Activated CD8-positive, alpha-beta memory T cell treated with anti-CD3 and anti-CD28 coated beads, Interleukin-2, amount 50 U/mL, for 4 hours (primary cell): ENCODE measurements at regions not wholly inside any gene's neighbourhood (a gene's known extent, or its start where the extent isn't known, plus 50 kb on each side); places are given as distances from the start of the nearest gene placed in this dataset.

Source experiments
- DNase-seq: peaks from one replicate; pipeline ENCODE4 v3.0.0-alpha.2; 2020

GRCh38 chr18:38963943-38964660 is 1398.5 kb upstream of the CELF4 start:
- DNase-seq: no peak

- no peak for DNase-seq
Observed at GRCh38 chr18:38961880-38962279, 1396.3 kb upstream of the CELF4 start.

- no peak for DNase-seq
Observed at GRCh38 chr18:38957736-38958135, 1392.1 kb upstream of the CELF4 start.

DNA sequence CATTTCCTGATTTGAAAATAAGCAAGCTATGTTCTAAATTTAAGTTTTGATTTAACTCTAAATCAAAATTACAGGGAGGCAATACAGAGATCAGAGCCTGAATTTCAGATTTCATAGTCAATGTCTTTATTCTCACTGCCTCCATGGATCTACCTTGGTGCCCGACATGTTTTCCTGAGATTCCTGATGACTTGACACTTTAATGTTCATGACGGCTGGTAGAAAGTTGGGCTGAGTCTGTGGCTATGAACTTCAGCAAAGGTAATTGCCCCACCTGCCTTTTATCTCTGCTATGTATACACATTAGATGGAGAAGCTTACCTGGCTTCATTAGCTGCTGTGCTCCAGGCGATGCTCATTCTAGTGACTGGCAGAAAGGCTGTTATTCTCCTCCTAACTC is 1390.5 kb upstream of the CELF4 start:
- DNase-seq: no peak

DNA sequence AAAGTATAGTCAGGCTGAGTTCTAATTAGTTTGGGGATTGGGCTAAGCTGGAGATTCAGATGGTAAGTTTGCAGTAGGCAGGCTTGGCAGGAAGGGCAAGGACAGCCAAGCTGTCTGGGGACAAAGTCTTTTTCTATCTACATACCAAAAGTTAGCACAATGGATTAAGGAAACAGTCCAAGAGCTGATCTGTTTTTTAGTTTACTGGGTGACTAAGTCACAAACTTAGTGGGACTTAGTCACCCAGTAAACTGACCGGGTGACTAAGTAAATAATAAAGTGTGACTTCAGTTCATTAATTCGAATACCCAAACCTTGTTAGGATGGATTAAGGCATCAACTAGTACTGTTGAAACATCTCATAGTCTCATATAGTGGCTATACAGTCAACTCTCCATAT is 1386.0 kb upstream of the CELF4 start:
- no peak for DNase-seq

DNA sequence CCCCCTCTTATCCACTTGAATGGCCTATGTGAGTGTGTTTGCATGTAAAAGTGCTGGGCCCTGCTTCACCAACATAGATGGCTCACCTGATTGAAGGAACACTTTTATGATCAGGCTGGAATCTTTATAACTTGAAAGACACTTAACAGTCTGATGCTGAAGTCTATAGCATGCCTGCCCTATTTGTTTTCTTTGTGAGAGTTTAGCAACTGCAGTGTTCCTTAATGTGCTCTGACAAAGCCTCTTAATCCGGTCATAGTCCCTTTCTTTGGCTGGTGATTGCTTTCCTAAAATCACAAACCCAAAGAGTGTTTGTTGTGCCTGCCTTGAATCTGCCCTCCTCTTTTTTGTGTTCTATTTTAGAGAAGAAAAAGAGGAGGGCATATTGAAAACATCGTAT is 1382.8 kb upstream of the CELF4 start:
- DNase-seq: no peak

- DNase-seq: no peak
Observed at GRCh38 chr18:38944446-38945024, 1378.9 kb upstream of the CELF4 start.

- no peak for DNase-seq
Observed at GRCh38 chr18:38941711-38942561, 1376.3 kb upstream of the CELF4 start.

- DNase-seq: peak; percentile 31
Observed at GRCh38 chr18:38940863-38941531, 1375.4 kb upstream of the CELF4 start.

DNA sequence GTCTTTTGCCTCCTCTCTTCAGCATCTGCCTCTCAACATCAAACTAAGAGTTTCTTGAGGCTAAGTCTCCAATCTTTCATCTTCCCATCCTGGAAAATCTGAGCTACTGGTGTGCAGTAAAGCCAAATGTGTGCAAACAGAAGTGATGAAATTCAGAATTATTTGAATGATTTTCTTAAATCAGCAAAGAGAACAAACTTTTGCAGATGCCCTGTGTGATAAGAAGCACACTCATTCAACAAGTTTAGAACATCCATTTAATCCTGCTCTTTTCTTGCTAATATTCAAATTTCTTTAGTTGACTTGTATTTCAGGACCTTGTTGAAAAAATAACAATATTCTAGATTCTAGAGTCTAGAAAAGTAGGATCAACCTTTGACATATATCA is 1374.9 kb upstream of the CELF4 start:
- DNase-seq: no peak

- no peak for DNase-seq
Observed at GRCh38 chr18:38933910-38934510, 1368.4 kb upstream of the CELF4 start.

GRCh38 chr18:38933322-38933721 is 1367.7 kb upstream of the CELF4 start:
- no peak for DNase-seq

DNA sequence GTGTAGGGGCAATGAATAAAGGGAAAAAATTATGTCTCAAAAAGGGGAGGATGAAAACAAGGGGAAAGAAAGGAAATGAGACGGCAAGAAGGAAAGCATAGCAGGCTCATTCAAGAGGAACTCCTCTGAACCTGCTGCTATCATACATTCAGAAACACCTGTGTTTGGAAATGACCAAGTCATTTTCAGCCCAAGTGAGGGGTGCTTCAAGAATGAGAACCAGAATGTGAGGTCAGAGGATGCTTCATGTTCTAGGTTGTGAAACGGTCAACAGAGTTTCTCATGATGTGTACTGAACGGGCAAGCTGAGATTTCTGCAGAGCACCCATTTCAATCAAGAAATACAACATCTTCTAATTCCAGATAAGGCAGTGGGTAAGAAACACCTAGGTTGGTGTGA is 1367.2 kb upstream of the CELF4 start:
- DNase-seq: no peak

DNA sequence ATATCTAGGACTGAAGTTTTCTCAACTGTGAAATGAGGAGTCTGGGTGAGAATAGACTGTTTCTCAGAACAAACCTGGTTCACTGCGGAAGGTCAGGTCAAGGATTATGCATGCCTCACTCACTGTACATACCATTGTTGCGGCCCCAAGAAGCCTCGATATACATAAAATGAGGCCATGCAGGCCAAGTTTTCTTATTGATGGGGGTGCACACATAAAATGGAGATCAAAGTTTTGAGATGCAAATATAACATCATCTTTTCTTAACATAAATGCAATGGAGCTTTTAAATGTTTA is 1366.1 kb upstream of the CELF4 start:
- DNase-seq: no peak

DNA sequence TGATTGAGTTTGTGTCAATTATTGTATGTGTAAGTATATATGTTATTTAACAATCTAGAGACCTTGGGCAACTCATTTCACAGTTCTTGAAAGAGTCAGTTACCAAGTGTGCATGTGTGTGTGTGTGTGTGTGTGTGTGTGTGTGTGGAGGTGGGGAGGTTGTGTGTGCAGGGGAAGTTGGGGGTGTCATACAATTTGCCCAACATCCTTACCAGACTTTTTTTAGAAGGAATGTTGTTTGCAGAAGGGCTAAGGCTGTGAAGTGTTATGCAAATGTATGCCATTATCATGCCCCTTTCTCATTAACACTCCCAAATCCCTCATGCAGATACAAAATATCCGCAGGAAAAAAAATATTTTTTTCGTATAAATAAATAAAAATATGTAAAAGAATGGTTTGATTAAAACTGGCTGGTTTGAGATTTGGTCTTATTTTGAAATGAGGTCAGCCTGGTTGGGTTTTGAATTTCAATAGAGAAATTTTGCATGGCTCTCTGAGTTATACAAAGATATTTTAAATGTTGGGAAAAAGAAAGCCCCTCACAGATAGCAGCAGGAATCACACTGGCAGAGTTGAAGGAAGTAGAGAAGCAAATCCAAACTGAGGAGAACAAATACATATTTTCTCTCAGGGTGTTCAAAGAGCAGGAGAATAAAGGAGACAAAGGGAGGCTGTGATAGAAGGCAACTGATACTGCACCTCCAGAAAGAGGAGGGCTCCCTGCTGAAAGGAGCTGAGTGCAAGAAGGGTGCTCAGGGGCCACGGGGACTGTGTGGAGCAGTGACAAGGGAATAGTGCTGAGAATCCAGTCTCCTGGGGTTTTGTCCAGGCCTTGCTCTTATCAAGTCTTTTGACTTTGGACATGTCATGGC is 1365.5 kb upstream of the CELF4 start:
- DNase-seq: no peak

DNA sequence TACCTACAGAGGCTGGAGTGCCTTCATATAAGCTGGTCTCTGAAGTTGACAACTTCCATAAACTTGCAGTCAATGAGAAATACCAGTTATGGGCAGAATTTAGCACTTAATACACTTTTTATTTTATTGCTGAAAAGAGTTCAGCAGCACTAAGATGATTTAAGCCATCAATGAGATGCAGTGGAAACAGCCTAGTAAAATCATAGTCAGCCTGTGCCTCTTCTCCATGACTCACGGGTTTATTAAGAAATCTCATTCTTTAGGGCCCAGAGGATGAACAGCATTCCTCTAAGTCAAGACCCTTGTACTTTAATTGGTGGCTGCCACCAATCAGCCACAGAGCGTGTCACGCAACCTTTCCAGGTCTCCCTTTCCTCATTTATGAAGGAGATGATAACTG is 1357.9 kb upstream of the CELF4 start:
- no peak for DNase-seq

GRCh38 chr18:38923126-38923525 is 1357.5 kb upstream of the CELF4 start:
- no peak for DNase-seq

DNA sequence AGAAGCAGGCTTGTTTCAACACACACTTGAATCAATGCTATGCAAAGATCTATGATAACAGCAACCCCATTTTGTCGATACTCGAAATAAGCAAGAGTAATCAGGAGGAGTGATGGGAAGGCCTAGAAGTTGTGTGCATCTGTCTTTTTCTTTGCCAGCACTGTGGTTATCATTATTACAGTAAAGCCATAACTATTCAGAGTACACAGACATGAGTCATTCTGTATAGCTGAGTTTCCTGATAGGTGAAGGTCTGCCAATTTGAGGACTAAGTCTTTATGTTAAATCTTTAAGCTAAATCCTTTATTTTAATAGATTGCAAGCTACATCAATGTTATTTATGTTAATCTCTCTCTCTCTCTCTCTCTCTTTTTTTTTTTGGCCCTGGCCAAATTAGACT is 1344.4 kb upstream of the CELF4 start:
- no peak for DNase-seq

GRCh38 chr18:38902796-38903195 is 1337.2 kb upstream of the CELF4 start:
- no peak for DNase-seq

GRCh38 chr18:38900445-38900844 is 1334.8 kb upstream of the CELF4 start:
- DNase-seq: no peak

DNA sequence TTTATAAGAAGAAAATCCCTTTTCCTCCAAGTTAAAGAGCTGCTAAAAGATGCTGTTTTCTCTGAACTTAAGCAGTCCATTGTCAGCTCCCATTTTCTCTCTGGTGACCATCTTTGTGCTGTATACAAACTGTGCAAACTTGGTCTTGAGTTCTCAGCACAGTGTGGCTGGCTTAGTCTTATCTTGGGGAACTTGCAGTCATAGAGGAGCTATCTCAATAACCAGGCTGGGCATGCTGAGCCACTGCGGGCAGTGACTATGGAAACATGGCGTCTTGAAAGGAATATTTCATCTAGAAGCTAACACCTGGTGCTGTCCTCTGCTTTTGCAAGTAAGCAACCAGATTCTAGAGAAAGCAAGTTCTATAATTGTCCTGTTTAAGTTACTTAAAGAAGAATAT is 1334.4 kb upstream of the CELF4 start:
- DNase-seq: no peak

GRCh38 chr18:38899252-38899651 is 1333.7 kb upstream of the CELF4 start:
- no peak for DNase-seq
